Muscle of leg (tissue), 3 donors: ENCODE measurements at regions not wholly inside any gene's neighbourhood (a gene's known extent, or its start where the extent isn't known, plus 50 kb on each side); places are given as distances from the start of the nearest gene placed in this dataset.

Experiments used
- DNase-seq: peaks from one replicate; pipeline ENCODE4 v3.0.0; 2013
- H3K27ac ChIP-seq: one replicate; pipeline ENCODE4 v1.5.1; 2013; ENCODE audit warnings: mild to moderate bottlenecking, low read length, control low read depth
- H3K27me3 ChIP-seq: one replicate; pipeline ENCODE4 v1.6.1; 2013; ENCODE audit warnings: low read length; ENCODE audit not compliant: control insufficient read depth, insufficient read depth
- H3K36me3 ChIP-seq: one replicate; pipeline ENCODE4 v1.6.1; 2013; ENCODE audit warnings: low read length; ENCODE audit not compliant: control insufficient read depth, insufficient read depth
- H3K4me1 ChIP-seq: one replicate; pipeline ENCODE4 v1.6.1; 2013; ENCODE audit warnings: low read length; ENCODE audit not compliant: control insufficient read depth, insufficient read depth
- H3K4me3 ChIP-seq: one replicate; pipeline ENCODE4 v1.5.1; 2013; ENCODE audit warnings: low read length, control low read depth
- H3K9me3 ChIP-seq: replicated peaks from 2 replicates; pipeline ENCODE4 v1.6.1; 2013; ENCODE audit warnings: low read depth, low read length; ENCODE audit not compliant: control insufficient read depth
- WGBS: methylation state at CpG from one replicate; pipeline ENCODE4 v1.1.5; 2013; ENCODE audit warnings: missing lambda C conversion rate; ENCODE audit not compliant: insufficient coverage; 5-methylcytosine and 5-hydroxymethylcytosine counted together

DNA sequence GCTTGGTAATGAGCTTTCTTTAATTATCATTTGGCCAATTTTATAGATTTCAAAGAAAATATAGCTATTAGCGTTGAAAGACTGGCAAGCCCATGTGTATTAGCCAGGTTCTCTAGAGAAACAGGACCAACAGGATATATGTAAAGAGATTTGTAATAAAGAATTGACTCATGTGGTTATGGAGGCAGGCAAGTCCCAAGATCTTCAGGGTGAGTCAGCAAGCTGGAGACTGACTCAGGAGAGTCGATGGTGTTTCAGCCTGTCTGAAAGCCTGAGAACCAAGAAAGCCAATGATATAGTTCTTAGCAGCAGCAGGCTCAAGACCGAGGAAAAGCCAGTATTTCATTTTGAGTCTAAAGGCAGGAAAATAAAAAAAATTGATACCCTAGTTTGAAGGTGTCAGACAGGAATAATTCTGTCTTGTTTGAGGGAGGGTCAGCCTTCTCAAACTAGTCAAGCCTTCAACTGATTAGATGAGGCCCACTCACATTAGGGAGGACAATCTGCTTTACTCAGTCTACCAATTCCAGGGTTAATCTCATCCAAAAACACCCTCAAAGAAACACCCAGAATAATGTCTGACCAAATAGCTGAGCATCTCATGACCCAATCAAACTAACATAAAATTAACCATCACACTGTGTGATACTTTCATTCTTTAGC is 78.3 kb upstream of the CRIM1 start:
- Histone ChIP-seq H3K4me1 (no peaks in the 10 kb centered on the region), H3K27me3 (no peaks in the 10 kb centered on the region), H3K36me3 (no peaks in the 10 kb centered on the region), H3K9me3 (no peaks in the 10 kb centered on the region), H3K27ac (no peak overlapping the region), H3K4me3 (no peak overlapping the region)
- no peak for DNase-seq
- WGBS: 86% methylated on average over 2 of the region's 3 CpGs

GRCh38 chr2:36271266-36271665 is 84.3 kb upstream of the CRIM1 start:
- Histone ChIP-seq H3K27ac (no peak overlapping the region), H3K9me3 (no peaks in the 10 kb centered on the region), H3K4me1 (no peaks in the 10 kb centered on the region), H3K27me3 (no peaks in the 10 kb centered on the region), H3K36me3 (no peaks in the 10 kb centered on the region), H3K4me3 (no peak overlapping the region)
- DNase-seq: peak; percentile 3
- no CpG with 5 or more reads among the region's 1 CpG for WGBS

DNA sequence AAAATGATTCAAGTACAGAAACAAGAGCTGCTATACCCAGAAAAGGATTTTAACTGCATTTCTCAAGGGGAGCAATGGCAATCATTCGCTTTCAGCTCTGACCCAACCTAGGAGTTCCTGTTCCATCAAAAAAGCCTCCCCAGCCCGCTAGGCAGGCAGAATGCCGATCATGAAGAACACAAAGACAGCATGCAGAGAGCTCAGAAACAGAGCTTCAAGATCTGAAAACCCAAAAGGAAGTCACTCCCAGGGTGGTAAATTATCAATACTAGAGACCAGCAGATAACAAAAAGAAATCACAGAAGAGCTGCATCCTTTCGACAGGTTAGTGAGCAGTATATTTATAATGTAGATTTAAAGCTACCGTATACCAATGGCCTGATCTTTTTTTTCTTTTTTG is 84.8 kb upstream of the CRIM1 start:
- Histone ChIP-seq H3K4me3 (no peak overlapping the region), H3K36me3 (no peaks in the 10 kb centered on the region), H3K27me3 (no peaks in the 10 kb centered on the region), H3K27ac (no peak overlapping the region), H3K9me3 (no peaks in the 10 kb centered on the region), H3K4me1 (no peaks in the 10 kb centered on the region)
- 80% methylated on average over 3 of the region's 5 CpGs for WGBS
- no peak for DNase-seq

GRCh38 chr2:36267194-36267593 is 88.4 kb upstream of the CRIM1 start:
- WGBS: no CpG with 5 or more reads among the region's 1 CpG
- no peak for DNase-seq
- H3K4me1 ChIP-seq: no peaks in the 10 kb centered on the region
- no peaks in the 10 kb centered on the region for H3K27me3 ChIP-seq
- no peak overlapping the region for H3K4me3 ChIP-seq
- no peak overlapping the region for H3K27ac ChIP-seq
- H3K9me3 ChIP-seq: no peaks in the 10 kb centered on the region
- no peaks in the 10 kb centered on the region for H3K36me3 ChIP-seq

DNA sequence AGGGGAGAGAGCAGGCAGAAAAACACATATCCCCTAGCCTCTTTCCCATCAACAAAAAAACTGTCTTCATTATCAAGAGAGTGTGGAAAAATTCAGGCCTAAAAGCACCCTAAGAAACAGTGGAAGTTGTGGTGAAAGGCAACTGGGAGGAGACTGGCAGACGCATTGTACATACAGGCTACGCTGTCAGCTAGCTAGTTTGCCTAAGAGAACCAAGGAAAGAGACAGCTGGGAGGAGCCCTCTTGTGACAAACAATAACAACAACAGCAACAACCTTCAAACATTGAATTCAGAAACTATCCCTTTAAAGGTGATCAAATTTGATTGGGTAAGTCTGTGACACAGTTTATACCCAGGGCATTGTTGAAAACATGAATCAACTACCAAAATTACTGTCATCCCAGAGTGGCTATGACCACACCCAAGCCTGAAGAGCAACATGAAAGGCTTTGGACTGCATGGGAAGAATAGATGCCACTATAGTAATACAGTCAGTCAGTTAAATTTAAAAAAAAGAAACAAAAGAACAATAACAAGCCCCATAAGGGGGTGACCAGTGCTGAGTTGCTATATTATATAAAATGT is 88.9 kb upstream of the CRIM1 start:
- no peaks in the 10 kb centered on the region for H3K36me3 ChIP-seq
- H3K4me3 ChIP-seq: no peak overlapping the region
- no peaks in the 10 kb centered on the region for H3K4me1 ChIP-seq
- H3K27me3 ChIP-seq: no peaks in the 10 kb centered on the region
- no peaks in the 10 kb centered on the region for H3K9me3 ChIP-seq
- WGBS: no CpG with 5 or more reads among the region's 2 CpGs
- no peak for DNase-seq
- H3K27ac ChIP-seq: no peak overlapping the region

DNA sequence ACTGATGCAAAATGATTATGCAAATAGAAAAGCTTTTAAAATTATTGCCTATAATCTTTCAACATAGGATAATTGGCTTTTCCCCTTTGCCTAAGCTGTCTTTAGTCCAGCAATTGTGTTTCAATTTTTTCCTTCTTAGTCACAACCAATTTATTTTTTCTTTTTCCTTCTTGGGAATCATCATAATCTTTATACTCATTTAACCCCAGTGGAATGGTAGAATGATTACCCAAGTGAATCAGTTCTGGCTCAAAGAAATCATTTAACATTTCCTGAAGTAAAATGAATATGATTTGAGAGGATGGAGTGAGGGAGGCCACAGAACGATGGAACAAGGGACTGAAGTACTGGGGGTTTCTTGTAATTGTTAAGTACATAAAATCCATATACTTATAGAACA is 93.0 kb upstream of the CRIM1 start:
- no CpG with 5 or more reads among the region's 1 CpG for WGBS
- Histone ChIP-seq H3K4me3 (no peak overlapping the region), H3K4me1 (no peaks in the 10 kb centered on the region), H3K27ac (no peak overlapping the region), H3K36me3 (no peaks in the 10 kb centered on the region), H3K27me3 (no peaks in the 10 kb centered on the region), H3K9me3 (no peaks in the 10 kb centered on the region)
- no peak for DNase-seq

- Histone ChIP-seq H3K4me1 (no peaks in the 10 kb centered on the region), H3K9me3 (no peaks in the 10 kb centered on the region), H3K36me3 (no peaks in the 10 kb centered on the region), H3K27ac (no peak overlapping the region), H3K27me3 (no peaks in the 10 kb centered on the region), H3K4me3 (no peak overlapping the region)
- DNase-seq: no peak
- WGBS: no CpG with 5 or more reads among the region's 3 CpGs
Measured at GRCh38 chr2:36255863-36256262, 99.7 kb upstream of the CRIM1 start.

DNA sequence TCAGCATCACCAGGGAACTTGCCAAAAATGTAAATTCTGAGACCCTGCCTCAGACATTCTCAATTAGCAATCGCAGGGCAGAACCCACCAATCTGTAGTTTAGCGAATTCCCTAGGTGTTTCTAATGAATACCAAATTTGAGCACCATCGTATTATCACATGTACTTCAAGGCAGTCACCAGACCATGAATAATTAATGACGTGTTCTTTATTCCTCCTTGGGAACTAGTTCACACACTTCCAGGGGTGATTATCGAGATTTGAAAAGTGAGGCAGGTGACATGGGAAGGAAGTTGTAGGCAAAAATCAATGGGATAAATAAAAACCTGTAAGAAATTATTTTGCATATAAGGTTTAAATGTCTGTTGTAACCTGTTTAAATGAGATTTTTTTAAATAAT is 102.5 kb upstream of the CRIM1 start:
- H3K9me3 ChIP-seq: no peaks in the 10 kb centered on the region
- no peaks in the 10 kb centered on the region for H3K27me3 ChIP-seq
- no peak overlapping the region for H3K27ac ChIP-seq
- H3K4me1 ChIP-seq: no peaks in the 10 kb centered on the region
- no peak for DNase-seq
- no peaks in the 10 kb centered on the region for H3K36me3 ChIP-seq
- no peak overlapping the region for H3K4me3 ChIP-seq
- WGBS: 80% methylated on average over 2 of the region's 5 CpGs

DNA sequence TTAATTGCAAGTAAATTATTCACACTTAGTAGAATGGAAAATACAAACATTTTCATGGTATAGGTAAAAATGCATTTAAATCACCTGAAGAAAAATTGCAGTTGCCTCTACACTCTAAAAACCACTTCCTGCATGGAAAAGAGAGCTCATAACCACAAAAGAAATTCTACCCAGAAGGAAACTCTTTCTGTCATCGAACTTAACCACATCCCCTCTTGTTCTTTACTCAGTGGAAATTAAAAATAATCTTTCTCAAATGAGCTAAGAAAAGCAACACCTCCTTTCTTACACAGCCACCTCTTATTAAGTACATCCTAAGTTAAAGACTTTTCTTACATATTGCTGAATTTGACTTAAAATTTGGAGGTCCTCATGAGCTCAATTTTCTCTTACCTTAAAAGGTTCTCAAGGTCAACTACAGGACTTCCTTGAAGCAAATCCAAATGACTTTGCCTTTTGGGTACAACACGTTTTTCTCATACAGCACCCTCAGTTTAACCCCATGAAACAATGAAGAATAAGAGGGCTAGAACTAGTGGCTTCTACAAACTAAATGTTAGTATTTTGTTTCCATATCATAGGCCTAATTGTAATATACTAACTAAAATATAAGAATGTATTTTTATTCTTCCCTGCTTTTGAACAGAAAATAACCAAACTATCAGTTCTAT is 109.1 kb upstream of the CRIM1 start:
- Histone ChIP-seq H3K9me3 (no peaks in the 10 kb centered on the region), H3K4me3 (no peak overlapping the region), H3K27me3 (no peaks in the 10 kb centered on the region), H3K36me3 (no peaks in the 10 kb centered on the region), H3K27ac (no peak overlapping the region), H3K4me1 (no peaks in the 10 kb centered on the region)
- no CpG with 5 or more reads among the region's 2 CpGs for WGBS
- peak; percentile 12 for DNase-seq

- Histone ChIP-seq H3K9me3 (no peaks in the 10 kb centered on the region), H3K36me3 (no peaks in the 10 kb centered on the region), H3K27ac (no peak overlapping the region), H3K4me1 (no peaks in the 10 kb centered on the region), H3K27me3 (no peaks in the 10 kb centered on the region), H3K4me3 (no peak overlapping the region)
- 20% methylated on average over 1 of the region's 2 CpGs for WGBS
- peak; percentile 1 for DNase-seq
Measured at GRCh38 chr2:36245651-36246050, 109.9 kb upstream of the CRIM1 start.
